ENCODE measurements at regions not wholly inside any gene's neighbourhood (a gene's known extent, or its start where the extent isn't known, plus 50 kb on each side); places are given as distances from the start of the nearest gene placed in this dataset.

DNA sequence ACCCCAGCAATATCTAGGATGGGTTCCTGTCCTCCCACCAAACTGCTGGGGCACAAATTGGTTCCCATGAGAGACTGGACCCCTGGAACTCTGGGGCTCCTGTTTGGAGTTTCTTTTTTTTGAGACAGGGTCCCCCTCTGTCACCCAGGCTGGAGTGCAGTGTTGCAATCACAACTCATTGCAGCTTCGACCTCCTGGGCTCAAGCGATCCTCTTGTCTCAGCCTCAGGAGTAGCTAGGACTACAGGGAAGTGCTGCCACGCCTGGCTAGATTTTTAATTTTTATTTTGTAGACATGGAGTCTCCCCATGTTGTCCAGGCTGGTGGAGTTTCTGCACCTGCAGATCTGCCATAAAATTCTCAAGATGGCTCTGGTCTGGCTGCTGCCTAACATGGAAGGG, 56.3 kb upstream of the BRD7 start:
- H3K4me3 ChIP-seq: no peak overlapping the region
- TF ChIP-seq, protein P1, sequence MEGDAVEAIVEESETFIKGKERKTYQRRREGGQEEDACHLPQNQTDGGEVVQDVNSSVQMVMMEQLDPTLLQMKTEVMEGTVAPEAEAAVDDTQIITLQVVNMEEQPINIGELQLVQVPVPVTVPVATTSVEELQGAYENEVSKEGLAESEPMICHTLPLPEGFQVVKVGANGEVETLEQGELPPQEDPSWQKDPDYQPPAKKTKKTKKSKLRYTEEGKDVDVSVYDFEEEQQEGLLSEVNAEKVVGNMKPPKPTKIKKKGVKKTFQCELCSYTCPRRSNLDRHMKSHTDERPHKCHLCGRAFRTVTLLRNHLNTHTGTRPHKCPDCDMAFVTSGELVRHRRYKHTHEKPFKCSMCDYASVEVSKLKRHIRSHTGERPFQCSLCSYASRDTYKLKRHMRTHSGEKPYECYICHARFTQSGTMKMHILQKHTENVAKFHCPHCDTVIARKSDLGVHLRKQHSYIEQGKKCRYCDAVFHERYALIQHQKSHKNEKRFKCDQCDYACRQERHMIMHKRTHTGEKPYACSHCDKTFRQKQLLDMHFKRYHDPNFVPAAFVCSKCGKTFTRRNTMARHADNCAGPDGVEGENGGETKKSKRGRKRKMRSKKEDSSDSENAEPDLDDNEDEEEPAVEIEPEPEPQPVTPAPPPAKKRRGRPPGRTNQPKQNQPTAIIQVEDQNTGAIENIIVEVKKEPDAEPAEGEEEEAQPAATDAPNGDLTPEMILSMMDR (IDR thresholded peaks at IDR 0.05): no peak
- H3K27me3 ChIP-seq (replicated peaks; ENCODE audit: insufficient read depth): no peaks in the 10 kb centered on the region
- DNase-seq (ENCODE audit: low spot score) (no peak), ATAC-seq (ENCODE audit: insufficient number of reproducible peaks, low FRiP score, low read depth) (no peak)
- H3K27ac ChIP-seq: no peak overlapping the region
- H3K4me1 ChIP-seq (ENCODE audit: control insufficient read depth in 1 of 2, low read depth in 2 of 2): no peaks in the 10 kb centered on the region
- H3K36me3 ChIP-seq: no peaks in the 10 kb centered on the region
- H3K9me3 ChIP-seq: no peaks in the 10 kb centered on the region

DNA sequence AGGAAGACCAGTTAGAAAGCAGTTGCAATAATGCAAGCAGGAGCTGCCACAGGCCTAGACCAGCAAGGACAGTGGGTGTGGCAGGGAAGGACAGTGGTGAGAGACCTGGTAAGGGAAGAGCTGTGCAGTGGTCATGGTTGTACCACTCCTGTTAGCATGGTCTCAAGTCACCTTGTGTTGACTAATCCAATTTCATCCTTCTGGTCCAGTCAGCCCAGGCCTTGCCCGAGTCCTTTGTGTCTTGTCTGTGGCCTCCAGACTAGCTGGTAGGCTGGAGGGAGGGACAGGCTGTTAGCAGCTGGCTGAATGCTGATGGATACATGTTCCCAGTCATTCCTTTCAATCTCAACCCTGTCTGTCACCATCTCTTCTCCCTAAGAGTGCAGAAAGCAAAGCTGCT, 54.1 kb upstream of the BRD7 start:
- DNase-seq (ENCODE audit: low spot score): no peak
- H3K9me3 ChIP-seq: peaks cover 13% of the 10 kb centered on the region
- no peaks in the 10 kb centered on the region for H3K36me3 ChIP-seq
- no peaks in the 10 kb centered on the region for H3K27me3 ChIP-seq (replicated peaks; ENCODE audit: insufficient read depth)
- H3K4me1 ChIP-seq (ENCODE audit: control insufficient read depth in 1 of 2, low read depth in 2 of 2): no peaks in the 10 kb centered on the region
- H3K4me3 ChIP-seq: no peak overlapping the region
- H3K27ac ChIP-seq: no peak overlapping the region
- TF ChIP-seq, protein P1 (IDR thresholded peaks at IDR 0.05): no peak
- no peak for ATAC-seq (ENCODE audit: insufficient number of reproducible peaks, low FRiP score, low read depth)

DNA sequence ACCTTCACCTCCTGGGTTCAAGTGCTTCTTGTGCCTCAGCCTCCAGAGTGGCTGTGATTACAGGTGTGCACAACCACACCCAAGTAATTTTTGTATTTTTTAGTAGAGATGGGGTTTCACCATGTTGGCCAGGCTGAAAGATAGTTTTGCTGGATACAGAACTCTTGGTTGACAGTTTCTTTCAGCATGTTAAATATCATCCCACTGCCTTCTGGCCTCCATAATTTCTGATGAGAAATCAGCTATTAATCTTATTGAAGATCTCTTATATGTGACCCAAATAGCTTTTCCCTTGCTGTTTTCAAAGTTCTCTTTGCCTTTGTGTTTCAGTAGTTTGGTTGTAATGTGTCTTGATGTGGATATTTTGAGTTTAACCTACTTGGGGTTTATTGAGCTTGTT, 50.3 kb upstream of the BRD7 start:
- Histone ChIP-seq H3K27me3 (replicated peaks; ENCODE audit: insufficient read depth) (no peaks in the 10 kb centered on the region), H3K27ac (no peak overlapping the region), H3K4me3 (no peak overlapping the region), H3K4me1 (ENCODE audit: control insufficient read depth in 1 of 2, low read depth in 2 of 2) (no peaks in the 10 kb centered on the region), H3K9me3 (peaks cover 27% of the 10 kb centered on the region), H3K36me3 (no peaks in the 10 kb centered on the region)
- DNase-seq (ENCODE audit: low spot score): no peak
- no peak for ATAC-seq (ENCODE audit: insufficient number of reproducible peaks, low FRiP score, low read depth)
- TF ChIP-seq, protein P1 (IDR thresholded peaks at IDR 0.05): no peak

Data from thoracic aorta (tissue), 2 donors.